ENCODE measurements at regions not wholly inside any gene's neighbourhood (a gene's known extent, or its start where the extent isn't known, plus 50 kb on each side); places are given as distances from the start of the nearest gene placed in this dataset.

DNA sequence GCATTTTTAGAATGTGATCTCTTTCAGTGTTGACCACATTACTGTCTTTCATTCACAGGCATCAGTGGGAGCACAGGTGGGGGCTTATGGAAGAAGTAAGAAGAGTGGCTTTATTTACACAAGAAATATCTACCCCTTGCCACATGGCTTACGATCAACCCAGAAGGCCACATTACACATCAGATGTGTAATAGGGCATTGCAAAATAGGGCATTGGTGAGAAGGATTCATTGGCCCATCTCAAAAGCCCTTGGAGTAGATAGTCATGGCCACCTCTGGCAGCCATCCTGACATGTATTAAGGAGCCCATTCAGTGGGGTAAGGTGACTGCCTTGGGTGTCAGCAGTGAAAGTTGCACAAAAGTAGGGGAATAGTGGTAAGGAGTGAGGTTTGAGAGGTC, 97.5 kb downstream of the MAFB start:
- no peak overlapping the region for H3K27ac ChIP-seq
- no peak for DNase-seq
- no peaks in the 10 kb centered on the region for H3K36me3 ChIP-seq
- H3K9me3 ChIP-seq = no peaks in the 10 kb centered on the region
- no peak overlapping the region for H3K4me3 ChIP-seq
- no peaks in the 10 kb centered on the region for H3K4me1 ChIP-seq
- intact Hi-C loops (cut with DNase I; ENCODE audit: low total_unique reads) = no loop called here
- TF ChIP-seq, protein P1, sequence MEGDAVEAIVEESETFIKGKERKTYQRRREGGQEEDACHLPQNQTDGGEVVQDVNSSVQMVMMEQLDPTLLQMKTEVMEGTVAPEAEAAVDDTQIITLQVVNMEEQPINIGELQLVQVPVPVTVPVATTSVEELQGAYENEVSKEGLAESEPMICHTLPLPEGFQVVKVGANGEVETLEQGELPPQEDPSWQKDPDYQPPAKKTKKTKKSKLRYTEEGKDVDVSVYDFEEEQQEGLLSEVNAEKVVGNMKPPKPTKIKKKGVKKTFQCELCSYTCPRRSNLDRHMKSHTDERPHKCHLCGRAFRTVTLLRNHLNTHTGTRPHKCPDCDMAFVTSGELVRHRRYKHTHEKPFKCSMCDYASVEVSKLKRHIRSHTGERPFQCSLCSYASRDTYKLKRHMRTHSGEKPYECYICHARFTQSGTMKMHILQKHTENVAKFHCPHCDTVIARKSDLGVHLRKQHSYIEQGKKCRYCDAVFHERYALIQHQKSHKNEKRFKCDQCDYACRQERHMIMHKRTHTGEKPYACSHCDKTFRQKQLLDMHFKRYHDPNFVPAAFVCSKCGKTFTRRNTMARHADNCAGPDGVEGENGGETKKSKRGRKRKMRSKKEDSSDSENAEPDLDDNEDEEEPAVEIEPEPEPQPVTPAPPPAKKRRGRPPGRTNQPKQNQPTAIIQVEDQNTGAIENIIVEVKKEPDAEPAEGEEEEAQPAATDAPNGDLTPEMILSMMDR (IDR thresholded peaks at IDR 0.05) = no peak
- TF ChIP-seq POLR2A (IDR thresholded peaks at IDR 0.05) (no peak), POLR2AphosphoS5 (IDR thresholded peaks at IDR 0.05) (no peak), EP300 (IDR thresholded peaks at IDR 0.05) (no peak)
- H3K27me3 ChIP-seq = peaks cover 0 to 15% (median 0%) of the 10 kb centered on the region in 3 donors
- 76 to 92% (median 89%) methylated on average over 1 of the region's 1 CpG for whole genome bisulfite sequencing, 5 donors

DNA sequence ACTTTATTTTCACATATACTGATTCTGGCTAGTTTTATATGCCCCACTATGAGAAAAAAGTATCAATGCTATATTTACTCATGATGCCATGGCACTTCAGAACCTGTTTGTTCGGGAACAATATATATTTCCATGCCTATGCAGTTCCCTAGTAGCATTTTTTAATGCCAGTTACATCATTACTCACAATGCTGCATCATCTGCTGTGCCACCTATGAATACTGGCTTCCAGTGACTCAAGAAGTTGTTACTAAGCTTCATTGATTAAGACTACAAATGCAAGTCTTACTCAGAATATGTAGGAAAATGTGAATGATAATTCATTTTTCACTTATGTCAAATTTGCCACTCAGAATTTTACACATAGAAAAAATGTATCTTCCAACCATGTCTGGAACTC, 97.9 kb downstream of the MAFB start:
- Histone ChIP-seq H3K36me3 (no peaks in the 10 kb centered on the region), H3K4me3 (no peak overlapping the region), H3K4me1 (no peaks in the 10 kb centered on the region), H3K27me3 (peaks cover 0 to 15% (median 0%) of the 10 kb centered on the region in 3 donors), H3K27ac (no peak overlapping the region), H3K9me3 (no peaks in the 10 kb centered on the region)
- intact Hi-C loops (cut with DNase I; ENCODE audit: low total_unique reads) = no loop called here
- TF ChIP-seq, protein P1 (IDR thresholded peaks at IDR 0.05) = no peak
- TF ChIP-seq POLR2A (IDR thresholded peaks at IDR 0.05) = no peak
- no peak for TF ChIP-seq EP300 (IDR thresholded peaks at IDR 0.05)
- no peak for TF ChIP-seq POLR2AphosphoS5 (IDR thresholded peaks at IDR 0.05)
- 40 to 71% (median 58%) methylated on average over 1 of the region's 1 CpG for WGBS, 5 donors
- DNase-seq = no peak

DNA sequence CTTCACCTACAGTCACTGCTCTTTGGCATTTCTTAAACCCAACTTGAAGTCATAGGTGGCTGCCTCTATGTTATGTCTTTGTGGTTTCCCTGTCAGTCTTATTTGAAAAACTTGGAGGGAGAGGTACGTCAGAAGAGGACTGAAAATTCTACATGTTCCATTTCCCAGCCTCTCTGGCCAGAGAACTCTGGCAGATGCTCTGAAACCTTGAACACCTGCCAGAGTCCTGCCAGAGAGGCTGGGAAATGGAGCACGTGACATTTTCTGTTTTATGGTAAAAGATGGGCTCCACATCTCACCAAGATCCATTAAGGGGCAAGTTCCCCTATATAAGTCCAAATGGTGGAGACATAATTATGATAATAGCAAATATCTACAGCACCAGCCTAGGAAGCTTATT, 99.5 kb downstream of the MAFB start:
- DNase-seq = no peak
- Histone ChIP-seq H3K4me3 (no peak overlapping the region), H3K36me3 (no peaks in the 10 kb centered on the region), H3K9me3 (no peaks in the 10 kb centered on the region), H3K27me3 (peaks cover 0 to 6% (median 0%) of the 10 kb centered on the region in 3 donors), H3K4me1 (no peaks in the 10 kb centered on the region), H3K27ac (no peak overlapping the region)
- TF ChIP-seq POLR2A (IDR thresholded peaks at IDR 0.05) (no peak), EP300 (IDR thresholded peaks at IDR 0.05) (no peak), POLR2AphosphoS5 (IDR thresholded peaks at IDR 0.05) (no peak)
- TF ChIP-seq, protein P1 (IDR thresholded peaks at IDR 0.05) = no peak
- intact Hi-C loops (cut with DNase I; ENCODE audit: low total_unique reads) = no loop called here
- 60 to 70% (median 65%) methylated on average over 2 of the region's 2 CpGs for WGBS, 5 donors

DNA sequence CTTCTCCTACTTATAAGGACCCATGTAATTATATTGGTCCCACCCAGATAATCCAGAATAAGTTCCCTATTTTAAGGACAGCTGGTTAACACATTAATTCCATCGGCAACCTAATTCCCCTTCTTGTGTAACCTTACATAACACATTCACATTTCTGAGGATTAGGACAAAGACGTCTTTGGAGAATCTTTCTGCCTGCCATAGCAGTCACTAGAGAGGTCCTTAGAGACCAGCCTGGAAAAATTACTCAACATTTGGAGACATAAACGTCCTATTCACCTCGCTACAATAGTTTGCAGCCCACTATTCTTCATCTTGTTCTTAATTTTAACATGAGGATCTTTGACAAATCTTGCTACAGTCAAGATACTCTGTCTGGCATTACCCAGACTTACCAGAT, 100.1 kb downstream of the MAFB start:
- TF ChIP-seq POLR2A (IDR thresholded peaks at IDR 0.05) = no peak
- TF ChIP-seq, protein P1 (IDR thresholded peaks at IDR 0.05) = no peak
- no peak for TF ChIP-seq POLR2AphosphoS5 (IDR thresholded peaks at IDR 0.05)
- TF ChIP-seq EP300 (IDR thresholded peaks at IDR 0.05) = no peak
- Histone ChIP-seq H3K9me3 (no peaks in the 10 kb centered on the region), H3K4me3 (no peak overlapping the region), H3K27ac (no peak overlapping the region), H3K36me3 (no peaks in the 10 kb centered on the region), H3K27me3 (peaks cover 0 to 6% (median 0%) of the 10 kb centered on the region in 3 donors), H3K4me1 (no peaks in the 10 kb centered on the region)
- DNase-seq = no peak
- WGBS, 5 donors = 60 to 71% (median 67%) methylated on average over 4 of the region's 4 CpGs
- intact Hi-C loops (cut with DNase I; ENCODE audit: low total_unique reads) = no loop called here

All from stomach (tissue), 8 donors.